Lower leg skin (tissue), 3 donors: ENCODE measurements at regions not wholly inside any gene's neighbourhood (a gene's known extent, or its start where the extent isn't known, plus 50 kb on each side); places are given as distances from the start of the nearest gene placed in this dataset.

Experiments
- CTCF ChIP-seq, 3 donors: fragments of 450-650 bp; IDR thresholded peaks; one replicate each; pipeline ENCODE4 v1.5.1; 2016; ENCODE audit warnings: antibody characterized with exemption in 3 of 3, mild to moderate bottlenecking in 3 of 3, moderate library complexity in 2 of 3
- POLR2A ChIP-seq, 2 donors: fragments of 450-650 bp; IDR thresholded peaks; one replicate each; pipeline ENCODE4 v1.6.1; 2016 to 2017; ENCODE audit warnings: antibody characterized with exemption in 2 of 2, mild to moderate bottlenecking in 1 of 2, moderate library complexity in 1 of 2

- no peak for TF ChIP-seq CTCF (IDR thresholded peaks at IDR 0.05)
- no peak for TF ChIP-seq POLR2A (IDR thresholded peaks at IDR 0.05)
These were observed 766.2 kb upstream of the KIRREL3 start for GRCh38 chr11:127766734-127767133.
